ENCODE measurements at regions not wholly inside any gene's neighbourhood (a gene's known extent, or its start where the extent isn't known, plus 50 kb on each side); places are given as distances from the start of the nearest gene placed in this dataset.
A peak's percentile ranks its signal among the peaks of the same experiment; 100 is the strongest.

DNA sequence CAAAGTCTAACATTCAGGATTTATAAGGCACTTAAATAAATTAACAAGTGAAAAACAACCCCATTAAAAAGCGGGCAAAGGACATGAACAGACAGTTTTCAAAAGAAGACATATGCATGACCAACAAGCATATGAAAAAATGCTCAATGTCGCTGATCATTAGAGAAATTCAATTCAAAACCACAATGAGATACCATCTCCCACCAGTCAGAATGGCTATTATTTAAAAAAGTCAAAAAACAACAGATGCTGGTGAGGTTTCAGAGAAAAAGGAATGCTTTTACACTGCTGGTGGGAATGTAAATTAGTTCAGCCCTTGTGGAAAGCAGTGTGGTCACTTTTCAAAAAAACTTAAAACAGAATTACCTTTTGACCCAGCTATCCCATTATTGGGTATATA lies 60.7 kb upstream of the BDKRB2 start:
- no peak for DNase-seq

DNA sequence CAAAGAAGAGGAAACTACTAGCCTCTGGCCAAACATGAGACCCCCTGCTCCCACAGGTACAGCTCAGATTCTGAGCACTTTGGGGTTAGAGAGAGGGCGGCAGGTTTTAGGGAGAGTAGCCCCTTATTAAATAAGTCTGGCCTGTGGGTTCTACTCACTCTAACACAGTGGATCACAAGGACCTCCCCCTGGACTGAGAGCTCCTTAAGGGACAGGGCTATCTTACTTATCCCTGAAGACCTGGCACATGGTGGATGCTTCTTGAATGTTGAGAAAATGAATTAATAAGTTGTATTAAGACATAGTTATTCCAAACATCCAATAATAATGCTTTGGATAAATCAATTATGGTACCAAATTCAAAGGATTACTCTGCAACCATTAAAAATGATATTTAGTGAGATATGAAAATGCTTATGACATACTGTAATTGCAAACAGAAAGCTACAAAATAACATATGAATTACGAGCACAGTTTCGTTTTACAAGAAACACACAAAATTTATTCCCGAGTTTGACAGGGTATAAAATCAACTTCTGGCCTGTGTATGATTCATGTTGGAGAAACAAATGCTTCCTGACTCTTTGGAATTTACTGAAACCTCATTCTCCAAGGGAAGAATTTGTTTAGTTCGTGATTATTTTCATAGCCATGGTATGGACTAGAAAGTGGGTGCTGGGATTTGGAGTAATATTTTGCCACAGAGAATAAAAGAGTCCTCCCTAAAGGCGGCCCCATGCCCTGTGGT lies 59.3 kb upstream of the BDKRB2 start:
- DNase-seq: no peak

DNA sequence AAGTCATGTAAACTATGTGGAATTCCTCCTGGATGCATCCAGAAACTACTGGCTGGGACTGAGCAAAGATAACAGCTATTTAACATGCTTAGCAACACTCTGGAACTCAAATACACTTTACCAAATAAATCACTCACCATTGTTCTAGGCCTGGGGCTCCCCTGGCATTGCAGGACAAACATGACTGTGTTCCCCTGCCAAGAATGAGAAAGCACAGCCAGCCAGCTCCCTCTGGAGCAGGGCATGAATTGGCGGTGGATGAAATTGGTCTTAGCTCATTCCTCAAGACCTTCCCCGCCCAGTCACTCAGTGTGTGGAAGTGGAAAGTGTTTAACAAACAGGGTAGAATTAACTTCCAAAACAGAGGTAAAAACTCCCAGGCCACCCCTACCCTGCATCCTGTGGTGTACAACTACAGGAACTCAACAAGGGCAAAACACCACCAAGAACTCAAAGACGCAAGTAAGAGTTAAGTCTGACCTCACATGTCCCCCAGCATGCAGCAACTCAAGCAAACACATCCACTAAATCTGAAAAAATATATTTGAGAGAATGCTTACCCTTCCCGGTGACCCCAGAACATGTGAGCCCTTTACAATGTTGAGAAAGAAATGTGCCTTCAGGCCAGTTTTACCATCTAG lies 58.4 kb upstream of the BDKRB2 start:
- DNase-seq: peak; percentile 44

DNA sequence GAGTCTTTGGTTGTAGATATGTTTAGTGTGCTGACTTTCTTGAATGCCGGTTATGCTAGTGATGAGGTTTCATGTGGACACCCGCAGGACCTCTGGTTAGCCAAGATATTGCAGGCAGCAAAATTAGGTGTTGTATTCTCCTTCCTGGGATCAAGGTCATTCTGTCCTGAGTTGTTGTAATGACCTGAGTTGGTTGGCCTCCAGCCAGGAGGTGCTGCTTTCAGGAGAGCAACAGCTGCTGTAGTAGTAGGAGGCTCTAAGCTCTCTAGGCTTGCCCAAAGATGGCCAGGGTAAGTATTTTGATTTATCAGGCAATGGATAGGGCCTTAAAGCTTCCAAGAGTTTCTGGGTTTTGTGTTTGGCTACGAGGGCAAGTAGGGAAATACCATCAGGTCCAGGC lies 56.0 kb upstream of the BDKRB2 start:
- DNase-seq: no peak

- no peak for DNase-seq
Observed at GRCh38 chr14:96149131-96149530, 55.5 kb upstream of the BDKRB2 start.

- DNase-seq: no peak
Observed at GRCh38 chr14:96150214-96150613, 54.4 kb upstream of the BDKRB2 start.

- no peak for DNase-seq
Observed at GRCh38 chr14:96151242-96151641, 53.4 kb upstream of the BDKRB2 start.

DNA sequence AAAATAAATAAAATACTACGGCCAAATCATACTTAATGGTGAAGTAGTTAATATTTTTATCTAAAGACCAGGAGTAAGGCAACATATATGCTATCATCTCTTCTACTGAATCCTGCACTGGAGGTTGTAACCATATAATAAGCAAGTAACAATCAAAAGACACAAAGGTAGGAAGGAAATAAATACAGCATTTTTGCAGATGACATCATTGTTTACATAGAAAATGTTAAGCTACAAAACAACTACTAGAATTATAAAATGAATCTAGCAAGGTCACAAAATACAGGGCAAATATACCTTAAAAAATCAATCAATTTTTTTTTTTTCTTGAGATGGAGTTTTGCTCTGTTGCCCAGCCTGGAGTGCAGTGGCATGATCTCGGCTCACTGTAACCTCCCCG lies 51.6 kb upstream of the BDKRB2 start:
- no peak for DNase-seq
